Fibroblast of mammary gland (primary cell): ENCODE measurements at regions not wholly inside any gene's neighbourhood (a gene's known extent, or its start where the extent isn't known, plus 50 kb on each side); places are given as distances from the start of the nearest gene placed in this dataset.
A peak's percentile ranks its signal among the peaks of the same experiment; 100 is the strongest.

ENCODE experiments used
- DNase-seq: peaks from one replicate; pipeline ENCODE4 v3.0.0-alpha.2; 2010; ENCODE audit warnings: low read depth
- H3K4me3 ChIP-seq: 2 replicates; pipeline ENCODE4 v1.5.1; 2011; ENCODE audit warnings: low read depth, mild to moderate bottlenecking, low read length, moderate library complexity; ENCODE audit not compliant: control insufficient read depth
- CTCF ChIP-seq: conservative IDR thresholded peaks from 2 replicates; pipeline ENCODE4 v1.5.1; 2011; ENCODE audit warnings: low read depth, low read length, inconsistent platforms; ENCODE audit not compliant: control insufficient read depth, insufficient read depth

GRCh38 chr12:81000831-81001230 lies 63.1 kb upstream of the LIN7A start:
- H3K4me3 ChIP-seq: no peak overlapping the region
- TF ChIP-seq CTCF: no peak
- DNase-seq: no peak

- H3K4me3 ChIP-seq: no peak overlapping the region
- no peak for TF ChIP-seq CTCF
- peak; percentile 2 for DNase-seq
These were observed 51.3 kb upstream of the LIN7A start for GRCh38 chr12:80988986-80989385.
